Breast epithelium (tissue), 4 donors: ENCODE measurements at regions not wholly inside any gene's neighbourhood (a gene's known extent, or its start where the extent isn't known, plus 50 kb on each side); places are given as distances from the start of the nearest gene placed in this dataset.

Experiments
- DNase-seq, 2 donors: peaks; one replicate each; pipeline ENCODE4 v3.0.0-alpha.2; 2019; ENCODE audit warnings: low spot score in 2 of 2
- H3K27ac ChIP-seq, 2 donors: fragments of 200-600 bp; sonication (generic) in 1 of 2; one replicate each; pipeline ENCODE4 v1.5.1; 2016 to 2019; ENCODE audit warnings: mild to moderate bottlenecking in 1 of 2
- H3K27me3 ChIP-seq, 2 donors: fragments of 200-600 bp; sonication (generic) in 1 of 2; one replicate each; pipeline versions ENCODE4 v1.5.1 to v1.6.0; 2017 to 2019; ENCODE audit warnings: control low read depth in 1 of 2, mild to moderate bottlenecking in 1 of 2
- H3K36me3 ChIP-seq: fragments of 200-600 bp; one replicate; pipeline ENCODE4 v1.5.1; 2019
- H3K4me1 ChIP-seq, 2 donors: fragments of 200-600 bp; sonication (generic); one replicate each; pipeline ENCODE4 v1.5.1; 2016 to 2019; ENCODE audit warnings: control low read depth in 1 of 2
- H3K4me3 ChIP-seq, 3 donors: fragments of 200-600 bp; sonication (generic); 1 replicate in 2 of 3; 2 replicates in 1 of 3; pipeline ENCODE4 v1.5.1; 2016 to 2019; ENCODE audit warnings: mild to moderate bottlenecking in 3 of 3, moderate library complexity in 2 of 3
- H3K9me3 ChIP-seq, 2 donors: fragments of 200-600 bp; sonication (generic) in 1 of 2; one replicate each; pipeline ENCODE4 v1.5.1; 2016 to 2019; ENCODE audit warnings: control low read depth in 1 of 2
- POLR2A ChIP-seq: fragments of 450-650 bp; IDR thresholded peaks from one replicate; pipeline ENCODE4 v1.6.1; 2016; ENCODE audit warnings: antibody characterized with exemption, mild to moderate bottlenecking, moderate library complexity
- POLR2AphosphoS5 ChIP-seq, 3 donors: sonication (generic); formaldehyde crosslinking; IDR thresholded peaks; one replicate each; pipeline ENCODE4 v1.6.1; 2017; ENCODE audit warnings: antibody characterized with exemption in 3 of 3
- intact Hi-C: fragments of 100-400 bp; cut with DNase I; formaldehyde crosslinking; loops from one replicate; pipeline ENCODE4 v1.15.1; 2023; ENCODE audit warnings: low total_unique reads
- TF ChIP-seq, protein P1 (sequence below), 3 donors: fragments of 450-650 bp; IDR thresholded peaks; one replicate each; pipeline ENCODE4 v1.5.1; 2016 to 2017; ENCODE audit warnings: antibody characterized with exemption in 3 of 3, mild to moderate bottlenecking in 3 of 3, moderate library complexity in 3 of 3

DNA sequence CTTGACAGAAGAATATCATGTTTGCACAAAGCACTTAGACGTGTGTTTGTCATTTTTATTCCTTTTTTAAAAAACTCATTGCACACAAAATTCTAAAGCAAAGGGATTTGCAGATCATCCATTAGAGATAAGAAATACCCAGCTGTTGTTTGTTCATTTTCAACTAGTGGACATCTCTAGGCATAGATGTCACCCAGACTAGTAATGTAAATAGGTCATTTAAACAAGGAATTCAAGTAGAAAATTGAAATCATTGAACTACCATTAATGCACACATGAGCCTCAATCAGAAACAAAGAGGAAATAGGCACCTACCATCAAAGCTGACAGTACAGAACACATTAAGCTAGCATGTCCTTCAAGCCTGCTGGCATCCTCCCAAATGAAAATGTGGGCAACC lies 107.3 kb downstream of the OR2K2 start:
- H3K27me3 ChIP-seq: no peaks in the 10 kb centered on the region
- H3K36me3 ChIP-seq: no peaks in the 10 kb centered on the region
- TF ChIP-seq, protein P1, sequence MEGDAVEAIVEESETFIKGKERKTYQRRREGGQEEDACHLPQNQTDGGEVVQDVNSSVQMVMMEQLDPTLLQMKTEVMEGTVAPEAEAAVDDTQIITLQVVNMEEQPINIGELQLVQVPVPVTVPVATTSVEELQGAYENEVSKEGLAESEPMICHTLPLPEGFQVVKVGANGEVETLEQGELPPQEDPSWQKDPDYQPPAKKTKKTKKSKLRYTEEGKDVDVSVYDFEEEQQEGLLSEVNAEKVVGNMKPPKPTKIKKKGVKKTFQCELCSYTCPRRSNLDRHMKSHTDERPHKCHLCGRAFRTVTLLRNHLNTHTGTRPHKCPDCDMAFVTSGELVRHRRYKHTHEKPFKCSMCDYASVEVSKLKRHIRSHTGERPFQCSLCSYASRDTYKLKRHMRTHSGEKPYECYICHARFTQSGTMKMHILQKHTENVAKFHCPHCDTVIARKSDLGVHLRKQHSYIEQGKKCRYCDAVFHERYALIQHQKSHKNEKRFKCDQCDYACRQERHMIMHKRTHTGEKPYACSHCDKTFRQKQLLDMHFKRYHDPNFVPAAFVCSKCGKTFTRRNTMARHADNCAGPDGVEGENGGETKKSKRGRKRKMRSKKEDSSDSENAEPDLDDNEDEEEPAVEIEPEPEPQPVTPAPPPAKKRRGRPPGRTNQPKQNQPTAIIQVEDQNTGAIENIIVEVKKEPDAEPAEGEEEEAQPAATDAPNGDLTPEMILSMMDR (IDR thresholded peaks at IDR 0.05): no peak
- no peak for TF ChIP-seq POLR2A
- TF ChIP-seq POLR2AphosphoS5 (IDR thresholded peaks at IDR 0.05): no peak
- intact Hi-C loops: no loop called here
- H3K9me3 ChIP-seq: no peaks in the 10 kb centered on the region
- no peaks in the 10 kb centered on the region for H3K4me1 ChIP-seq
- no peak for DNase-seq
- no peak overlapping the region for H3K4me3 ChIP-seq
- no peak overlapping the region for H3K27ac ChIP-seq

DNA sequence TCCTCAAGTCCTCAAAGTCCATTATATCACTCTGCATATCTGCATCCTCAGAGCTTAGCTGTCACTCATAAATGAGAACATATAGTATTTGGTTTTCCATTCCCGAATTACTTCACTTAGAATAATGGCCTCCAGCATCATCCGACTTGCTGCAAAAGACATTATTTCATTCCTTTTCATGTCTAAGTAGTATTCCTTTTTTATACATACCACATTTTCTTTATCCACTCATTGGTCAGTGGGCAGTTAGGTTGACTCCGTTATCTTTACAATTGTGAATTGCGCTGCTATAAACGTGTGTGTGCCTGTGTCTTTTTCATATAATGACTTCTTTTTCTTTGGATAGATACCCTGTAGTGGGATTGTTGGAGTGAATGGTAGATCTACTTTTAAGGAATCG lies 117.2 kb downstream of the OR2K2 start:
- no peak for DNase-seq
- TF ChIP-seq, protein P1 (IDR thresholded peaks at IDR 0.05): no peak
- TF ChIP-seq POLR2AphosphoS5 (IDR thresholded peaks at IDR 0.05) (no peak), POLR2A (no peak)
- no peaks in the 10 kb centered on the region for H3K27me3 ChIP-seq
- no peaks in the 10 kb centered on the region for H3K4me1 ChIP-seq
- intact Hi-C loops: no loop called here
- H3K4me3 ChIP-seq: no peak overlapping the region
- H3K27ac ChIP-seq: no peak overlapping the region
- H3K9me3 ChIP-seq: no peaks in the 10 kb centered on the region
- H3K36me3 ChIP-seq: no peaks in the 10 kb centered on the region

DNA sequence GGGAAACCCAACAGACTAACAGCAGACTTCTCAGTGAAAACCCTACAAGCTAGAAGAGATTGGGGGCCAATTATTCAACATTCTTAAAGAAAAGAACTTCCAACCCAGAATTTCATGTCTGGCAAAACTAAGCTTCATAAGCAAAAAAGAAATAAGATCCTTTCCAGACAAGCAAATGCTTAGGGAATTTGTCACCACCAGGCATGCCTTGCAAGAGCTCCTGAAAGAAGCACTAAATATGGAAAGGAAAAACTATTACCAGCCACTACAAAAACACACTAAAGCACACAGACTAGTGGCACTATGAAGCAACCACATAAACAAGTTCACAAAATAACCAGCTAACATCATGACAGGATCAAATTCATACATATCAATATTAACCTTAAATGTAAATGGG lies 131.1 kb downstream of the OR2K2 start:
- no peaks in the 10 kb centered on the region for H3K36me3 ChIP-seq
- H3K27me3 ChIP-seq: no peaks in the 10 kb centered on the region
- no peak for DNase-seq
- intact Hi-C loops: no loop called here
- no peak overlapping the region for H3K4me3 ChIP-seq
- no peaks in the 10 kb centered on the region for H3K4me1 ChIP-seq
- TF ChIP-seq, protein P1 (IDR thresholded peaks at IDR 0.05): no peak
- TF ChIP-seq POLR2A: no peak
- TF ChIP-seq POLR2AphosphoS5 (IDR thresholded peaks at IDR 0.05): no peak
- peaks cover 4% of the 10 kb centered on the region in 2 donors for H3K9me3 ChIP-seq
- no peak overlapping the region for H3K27ac ChIP-seq

DNA sequence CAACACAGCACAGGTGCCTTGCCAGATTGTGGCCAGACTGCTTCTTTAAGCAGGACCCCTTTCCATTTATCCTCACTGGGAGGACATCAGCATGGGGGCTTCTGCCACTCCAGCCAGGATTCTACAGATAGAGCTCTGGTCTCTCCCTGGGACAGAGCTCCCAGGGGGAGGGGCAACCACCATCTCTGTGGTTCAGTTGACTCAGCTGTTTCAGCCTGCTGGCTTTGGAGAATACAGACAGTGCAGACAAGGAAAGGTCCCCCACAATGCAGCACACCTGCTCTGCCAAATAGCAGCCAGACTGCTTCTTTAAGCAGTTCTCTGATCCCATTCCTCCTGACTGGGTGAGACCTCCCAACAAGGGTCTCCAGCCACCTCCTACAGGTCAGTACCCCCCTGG lies 132.8 kb downstream of the OR2K2 start:
- no peaks in the 10 kb centered on the region for H3K36me3 ChIP-seq
- no peak overlapping the region for H3K4me3 ChIP-seq
- no peaks in the 10 kb centered on the region for H3K9me3 ChIP-seq
- no peak for TF ChIP-seq POLR2A
- TF ChIP-seq, protein P1 (IDR thresholded peaks at IDR 0.05): no peak
- TF ChIP-seq POLR2AphosphoS5 (IDR thresholded peaks at IDR 0.05): no peak
- no peak for DNase-seq
- no peak overlapping the region for H3K27ac ChIP-seq
- intact Hi-C loops: no loop called here
- H3K4me1 ChIP-seq: no peaks in the 10 kb centered on the region
- no peaks in the 10 kb centered on the region for H3K27me3 ChIP-seq

DNA sequence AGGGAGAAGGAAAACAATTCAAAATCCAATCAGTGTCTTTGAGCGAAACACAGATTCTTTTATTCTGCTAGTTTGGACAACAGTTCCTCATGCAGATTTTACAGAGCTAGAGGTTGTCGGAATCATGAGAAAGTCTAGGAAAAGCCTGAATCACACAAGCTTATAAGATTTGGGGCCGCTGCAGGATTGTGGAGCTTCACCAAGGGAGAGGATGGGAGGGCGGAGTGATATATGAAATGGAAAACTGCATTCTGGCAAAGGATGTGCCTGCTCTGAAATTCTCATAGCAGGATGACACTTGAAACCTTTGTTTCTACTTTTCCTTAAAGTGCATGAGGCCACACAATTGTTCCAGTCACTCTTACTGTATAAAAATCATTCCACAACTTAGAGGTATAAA lies 134.3 kb downstream of the OR2K2 start:
- H3K27ac ChIP-seq: no peak overlapping the region
- H3K27me3 ChIP-seq: no peaks in the 10 kb centered on the region
- H3K4me3 ChIP-seq: no peak overlapping the region
- TF ChIP-seq, protein P1 (IDR thresholded peaks at IDR 0.05): no peak
- no peak for TF ChIP-seq POLR2A
- TF ChIP-seq POLR2AphosphoS5 (IDR thresholded peaks at IDR 0.05): no peak
- no peaks in the 10 kb centered on the region for H3K9me3 ChIP-seq
- intact Hi-C loops: no loop called here
- no peak for DNase-seq
- no peaks in the 10 kb centered on the region for H3K36me3 ChIP-seq
- H3K4me1 ChIP-seq: no peaks in the 10 kb centered on the region
